Neural crest cell (in vitro differentiated cells): ENCODE measurements at regions not wholly inside any gene's neighbourhood (a gene's known extent, or its start where the extent isn't known, plus 50 kb on each side); places are given as distances from the start of the nearest gene placed in this dataset.
A peak's percentile ranks its signal among the peaks of the same experiment; 100 is the strongest.

Experiments
- DNase-seq: peaks from one replicate; pipeline ENCODE4 v3.0.0; 2021; ENCODE audit warnings: low read depth, mixed read lengths, low spot score
- H3K27ac Mint-ChIP-seq: one replicate; pipeline ENCODE4 v1.8.0; 2021; ENCODE audit warnings: mild to moderate bottlenecking, mixed read lengths; ENCODE audit not compliant: unreplicated experiment
- H3K27me3 Mint-ChIP-seq: 2 replicates; pipeline ENCODE4 v1.8.0; 2021; ENCODE audit warnings: low read depth, mild to moderate bottlenecking, mixed read lengths
- H3K36me3 Mint-ChIP-seq: 2 replicates; pipeline ENCODE4 v1.8.0; 2021; ENCODE audit warnings: low read depth, mild to moderate bottlenecking, mixed read lengths
- H3K4me1 Mint-ChIP-seq: 2 replicates; pipeline ENCODE4 v1.8.0; 2021; ENCODE audit warnings: mixed read lengths
- H3K4me3 Mint-ChIP-seq: one replicate; pipeline ENCODE4 v1.8.0; 2021; ENCODE audit warnings: mild to moderate bottlenecking, mixed read lengths
- H3K9me3 Mint-ChIP-seq: 2 replicates; pipeline ENCODE4 v1.8.0; 2021; ENCODE audit warnings: mixed read lengths
- TF ChIP-seq, protein P1 (sequence below): fragments of 200-600 bp; sonication (generic); conservative IDR thresholded peaks from 2 replicates; pipeline ENCODE4 v1.5.0; 2021; ENCODE audit warnings: antibody characterized with exemption, mild to moderate bottlenecking

DNA sequence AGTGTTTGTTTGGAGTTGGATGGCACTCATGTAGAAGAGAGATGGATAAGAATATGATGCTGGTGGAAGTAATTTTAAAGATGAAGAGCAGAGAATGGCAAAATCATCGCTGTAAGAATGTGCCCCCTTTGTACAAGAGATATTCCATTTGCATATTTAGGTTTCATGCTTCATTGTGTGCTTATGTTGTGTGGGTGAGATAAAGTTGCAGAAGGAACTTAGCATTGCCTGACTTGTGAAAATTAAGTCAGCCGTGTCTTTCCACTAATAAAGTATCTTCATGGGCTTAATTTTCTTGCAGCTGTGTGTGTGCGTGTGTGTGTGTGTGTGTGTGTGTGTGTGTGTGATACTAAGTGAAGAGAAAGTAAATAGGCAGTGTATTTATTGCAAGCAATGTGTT is 381.9 kb downstream of the OTUD1 start:
- no peak overlapping the region for H3K27ac Mint-ChIP-seq
- no peak for DNase-seq
- no peaks in the 10 kb centered on the region for H3K9me3 Mint-ChIP-seq
- no peaks in the 10 kb centered on the region for H3K36me3 Mint-ChIP-seq
- H3K4me3 Mint-ChIP-seq, result no peak overlapping the region
- TF ChIP-seq, protein P1, sequence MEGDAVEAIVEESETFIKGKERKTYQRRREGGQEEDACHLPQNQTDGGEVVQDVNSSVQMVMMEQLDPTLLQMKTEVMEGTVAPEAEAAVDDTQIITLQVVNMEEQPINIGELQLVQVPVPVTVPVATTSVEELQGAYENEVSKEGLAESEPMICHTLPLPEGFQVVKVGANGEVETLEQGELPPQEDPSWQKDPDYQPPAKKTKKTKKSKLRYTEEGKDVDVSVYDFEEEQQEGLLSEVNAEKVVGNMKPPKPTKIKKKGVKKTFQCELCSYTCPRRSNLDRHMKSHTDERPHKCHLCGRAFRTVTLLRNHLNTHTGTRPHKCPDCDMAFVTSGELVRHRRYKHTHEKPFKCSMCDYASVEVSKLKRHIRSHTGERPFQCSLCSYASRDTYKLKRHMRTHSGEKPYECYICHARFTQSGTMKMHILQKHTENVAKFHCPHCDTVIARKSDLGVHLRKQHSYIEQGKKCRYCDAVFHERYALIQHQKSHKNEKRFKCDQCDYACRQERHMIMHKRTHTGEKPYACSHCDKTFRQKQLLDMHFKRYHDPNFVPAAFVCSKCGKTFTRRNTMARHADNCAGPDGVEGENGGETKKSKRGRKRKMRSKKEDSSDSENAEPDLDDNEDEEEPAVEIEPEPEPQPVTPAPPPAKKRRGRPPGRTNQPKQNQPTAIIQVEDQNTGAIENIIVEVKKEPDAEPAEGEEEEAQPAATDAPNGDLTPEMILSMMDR, result no peak
- H3K4me1 Mint-ChIP-seq, result peaks cover 10% of the 10 kb centered on the region
- H3K27me3 Mint-ChIP-seq, result peaks cover 10% of the 10 kb centered on the region

DNA sequence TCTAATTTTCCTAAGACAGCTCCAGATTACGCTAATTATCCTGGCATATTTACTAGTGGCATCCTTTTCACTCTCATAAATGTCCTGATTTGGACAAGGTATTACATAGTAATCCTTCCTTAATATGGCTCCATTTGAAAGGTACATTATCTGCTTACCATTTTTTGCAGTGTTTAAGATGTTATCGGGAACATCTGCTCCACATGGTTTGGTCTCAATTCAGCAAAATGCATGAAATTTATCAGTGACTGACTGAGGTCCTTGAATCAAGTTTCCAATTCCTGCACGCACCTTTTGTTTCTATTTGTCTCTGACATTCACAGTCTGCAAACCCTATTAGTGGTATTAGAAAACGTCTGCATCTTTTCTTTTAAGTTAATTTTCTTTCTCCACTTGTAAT is 384.1 kb upstream of the KIAA1217 start:
- Mint-ChIP-seq H3K9me3 (no peaks in the 10 kb centered on the region), H3K36me3 (no peaks in the 10 kb centered on the region), H3K27me3 (peaks cover 41% of the 10 kb centered on the region), H3K4me3 (no peak overlapping the region), H3K4me1 (no peaks in the 10 kb centered on the region), H3K27ac (no peak overlapping the region)
- TF ChIP-seq, protein P1, result no peak
- DNase-seq, result no peak

DNA sequence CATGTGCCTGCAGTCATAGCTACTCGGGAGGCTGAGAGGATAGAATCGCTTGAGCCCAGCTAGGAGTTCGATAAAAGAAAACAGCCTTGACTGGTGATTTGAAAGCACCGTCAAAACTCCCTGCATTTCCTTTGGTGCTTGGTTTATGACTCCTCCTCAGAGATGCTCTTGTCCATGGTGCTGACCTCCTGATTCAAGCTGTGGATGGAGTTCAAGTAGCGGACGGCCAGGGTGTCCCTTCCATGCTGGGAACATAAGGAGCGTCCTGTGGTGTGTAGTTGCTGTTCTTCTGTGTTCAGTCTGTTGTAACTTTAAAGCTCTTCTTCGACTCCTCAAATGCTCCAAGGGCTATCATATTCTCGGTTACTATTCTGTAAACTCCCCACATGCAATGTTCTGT is 382.5 kb upstream of the KIAA1217 start:
- H3K36me3 Mint-ChIP-seq, result no peaks in the 10 kb centered on the region
- no peaks in the 10 kb centered on the region for H3K9me3 Mint-ChIP-seq
- TF ChIP-seq, protein P1, result no peak
- DNase-seq, result peak; percentile 43
- H3K27me3 Mint-ChIP-seq, result peaks cover 54% of the 10 kb centered on the region
- no peak overlapping the region for H3K4me3 Mint-ChIP-seq
- no peak overlapping the region for H3K27ac Mint-ChIP-seq
- H3K4me1 Mint-ChIP-seq, result no peaks in the 10 kb centered on the region

DNA sequence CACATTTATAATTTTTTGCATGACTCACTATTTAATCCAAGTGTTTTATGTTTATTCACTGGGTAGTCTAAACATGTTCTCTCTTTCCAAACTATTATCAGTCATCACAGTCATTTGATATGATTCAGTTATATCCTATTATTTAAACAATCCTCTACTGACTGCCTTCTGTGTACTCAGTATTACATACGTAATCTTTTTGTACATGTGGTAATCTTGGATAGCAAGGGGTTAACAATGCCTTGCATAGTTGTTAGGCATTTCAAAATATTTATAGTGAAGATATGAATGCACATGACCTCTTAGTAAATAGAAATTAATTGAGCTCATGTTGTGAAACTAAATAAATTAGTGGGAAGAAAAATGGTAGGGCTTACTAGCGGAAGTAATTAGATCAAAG is 379.4 kb upstream of the KIAA1217 start:
- no peaks in the 10 kb centered on the region for H3K36me3 Mint-ChIP-seq
- no peak overlapping the region for H3K4me3 Mint-ChIP-seq
- no peak for DNase-seq
- H3K9me3 Mint-ChIP-seq, result no peaks in the 10 kb centered on the region
- TF ChIP-seq, protein P1, result no peak
- no peak overlapping the region for H3K27ac Mint-ChIP-seq
- no peaks in the 10 kb centered on the region for H3K4me1 Mint-ChIP-seq
- peaks cover 74% of the 10 kb centered on the region for H3K27me3 Mint-ChIP-seq

DNA sequence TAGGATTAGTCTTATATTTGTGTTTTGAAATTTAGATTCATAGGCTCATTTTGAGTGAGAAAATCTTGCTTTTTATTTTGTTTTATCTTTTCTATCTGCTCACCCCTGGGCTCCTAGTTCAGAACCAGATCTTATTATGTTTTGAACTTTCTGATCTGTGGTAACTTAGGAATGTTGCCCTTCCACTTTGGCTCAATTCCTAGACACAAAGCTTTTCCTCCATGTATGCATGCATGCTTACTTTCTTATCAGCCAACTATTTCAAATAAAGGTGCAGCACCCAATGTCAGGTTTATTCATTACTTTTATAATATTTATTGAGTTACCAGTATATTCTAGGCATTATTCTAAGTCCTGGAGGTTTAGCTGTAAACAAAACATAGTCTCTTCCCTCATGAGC is 374.8 kb upstream of the KIAA1217 start:
- H3K4me3 Mint-ChIP-seq, result no peak overlapping the region
- H3K36me3 Mint-ChIP-seq, result no peaks in the 10 kb centered on the region
- H3K4me1 Mint-ChIP-seq, result no peaks in the 10 kb centered on the region
- H3K27ac Mint-ChIP-seq, result no peak overlapping the region
- TF ChIP-seq, protein P1, result no peak
- no peaks in the 10 kb centered on the region for H3K9me3 Mint-ChIP-seq
- peaks cover 65% of the 10 kb centered on the region for H3K27me3 Mint-ChIP-seq
- no peak for DNase-seq

DNA sequence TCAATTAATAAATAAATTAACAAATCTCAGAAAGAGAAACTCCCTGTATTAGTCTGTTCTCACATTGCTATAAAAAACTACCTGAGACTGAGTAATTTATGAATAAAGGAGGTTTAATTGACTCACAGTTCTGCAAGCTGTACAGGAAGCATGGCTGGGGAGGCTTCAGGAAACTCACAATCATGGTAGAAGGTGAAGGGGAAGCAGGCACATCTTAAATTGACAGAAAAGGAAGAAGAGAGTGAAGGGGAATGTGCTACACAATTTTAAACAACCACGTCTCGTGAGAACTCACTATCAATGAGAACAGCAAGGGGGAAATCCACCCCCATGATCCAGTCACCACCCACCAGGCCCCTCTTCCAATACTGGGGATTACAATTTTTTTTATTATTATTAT is 358.3 kb upstream of the KIAA1217 start:
- H3K27me3 Mint-ChIP-seq, result peaks cover 32% of the 10 kb centered on the region

More for the DNA sequence above, 358.3 kb upstream of the KIAA1217 start:
- no peak overlapping the region for H3K4me3 Mint-ChIP-seq
- H3K9me3 Mint-ChIP-seq, result peaks cover 14% of the 10 kb centered on the region
- DNase-seq, result no peak
- H3K27ac Mint-ChIP-seq, result no peak overlapping the region
- TF ChIP-seq, protein P1, result no peak
- no peaks in the 10 kb centered on the region for H3K36me3 Mint-ChIP-seq
- no peaks in the 10 kb centered on the region for H3K4me1 Mint-ChIP-seq
